ES-I3 (cell line): ENCODE measurements at regions not wholly inside any gene's neighbourhood (a gene's known extent, or its start where the extent isn't known, plus 50 kb on each side); places are given as distances from the start of the nearest gene placed in this dataset.

Experiments used
- H3K36me3 ChIP-seq: 2 replicates; pipeline ENCODE4 v1.6.1; 2013; ENCODE audit warnings: mild to moderate bottlenecking, low read length, control low read depth, moderate library complexity; ENCODE audit not compliant: insufficient read depth
- H3K4me1 ChIP-seq: 2 replicates; pipeline ENCODE4 v1.6.1; 2013; ENCODE audit warnings: mild to moderate bottlenecking, control low read depth, low read length; ENCODE audit not compliant: insufficient read depth
- H3K9ac ChIP-seq: 2 replicates; pipeline ENCODE4 v1.6.1; 2013; ENCODE audit warnings: low read depth, mild to moderate bottlenecking, low read length, moderate library complexity
- H3K9me3 ChIP-seq: 2 replicates; pipeline ENCODE4 v1.6.1; 2013; ENCODE audit warnings: mild to moderate bottlenecking, low read length, moderate library complexity; ENCODE audit not compliant: control insufficient read depth, insufficient read depth

GRCh38 chr20:58109126-58109880 lies 119.2 kb downstream of the ANKRD60 start:
- Histone ChIP-seq H3K9ac (no peak overlapping the region), H3K9me3 (no peaks in the 10 kb centered on the region; the same call in 1 of the 2 replicates), H3K36me3 (no peaks in the 10 kb centered on the region), H3K4me1 (no peaks in the 10 kb centered on the region)

GRCh38 chr20:58107533-58107932 lies 120.9 kb downstream of the ANKRD60 start:
- H3K4me1 ChIP-seq, result no peaks in the 10 kb centered on the region
- no peaks in the 10 kb centered on the region for H3K36me3 ChIP-seq
- no peaks in the 10 kb centered on the region; the same call in 1 of the 2 replicates for H3K9me3 ChIP-seq
- no peak overlapping the region for H3K9ac ChIP-seq

GRCh38 chr20:58106143-58106750 lies 122.2 kb downstream of the ANKRD60 start:
- Histone ChIP-seq H3K9me3 (no peaks in the 10 kb centered on the region; the same call in 1 of the 2 replicates), H3K4me1 (no peaks in the 10 kb centered on the region), H3K36me3 (no peaks in the 10 kb centered on the region), H3K9ac (no peak overlapping the region)

- Histone ChIP-seq H3K9ac (no peak overlapping the region), H3K4me1 (no peaks in the 10 kb centered on the region), H3K36me3 (no peaks in the 10 kb centered on the region), H3K9me3 (no peaks in the 10 kb centered on the region)
Observed at GRCh38 chr20:58103961-58104360, 124.5 kb downstream of the ANKRD60 start.

- Histone ChIP-seq H3K4me1 (no peaks in the 10 kb centered on the region), H3K9me3 (no peaks in the 10 kb centered on the region), H3K9ac (no peak overlapping the region)
Observed at GRCh38 chr20:58103517-58103904, 124.9 kb downstream of the ANKRD60 start.

GRCh38 chr20:58102744-58103516 lies 125.5 kb downstream of the ANKRD60 start:
- no peaks in the 10 kb centered on the region for H3K36me3 ChIP-seq
- no peaks in the 10 kb centered on the region for H3K4me1 ChIP-seq
- H3K9ac ChIP-seq, result no peak overlapping the region
- no peaks in the 10 kb centered on the region for H3K9me3 ChIP-seq

More at GRCh38 chr20:58103517-58103904, 124.9 kb downstream of the ANKRD60 start:
- no peaks in the 10 kb centered on the region for H3K36me3 ChIP-seq

GRCh38 chr20:58102261-58102660 lies 126.2 kb downstream of the ANKRD60 start:
- no peaks in the 10 kb centered on the region for H3K4me1 ChIP-seq
- no peaks in the 10 kb centered on the region for H3K9me3 ChIP-seq
- no peak overlapping the region for H3K9ac ChIP-seq
- H3K36me3 ChIP-seq, result no peaks in the 10 kb centered on the region

- no peaks in the 10 kb centered on the region for H3K9me3 ChIP-seq
- H3K9ac ChIP-seq, result no peak overlapping the region
- H3K4me1 ChIP-seq, result no peaks in the 10 kb centered on the region
- no peaks in the 10 kb centered on the region for H3K36me3 ChIP-seq
Observed at GRCh38 chr20:58100731-58101356, 127.6 kb downstream of the ANKRD60 start.

- Histone ChIP-seq H3K4me1 (no peaks in the 10 kb centered on the region), H3K9me3 (no peaks in the 10 kb centered on the region), H3K9ac (no peak overlapping the region), H3K36me3 (no peaks in the 10 kb centered on the region)
Observed at GRCh38 chr20:58099956-58100730, 128.3 kb downstream of the ANKRD60 start.

- Histone ChIP-seq H3K36me3 (no peaks in the 10 kb centered on the region), H3K9me3 (no peaks in the 10 kb centered on the region), H3K4me1 (no peaks in the 10 kb centered on the region), H3K9ac (no peak overlapping the region)
Observed at GRCh38 chr20:58099291-58099935, 129.0 kb downstream of the ANKRD60 start.

- no peak overlapping the region for H3K9ac ChIP-seq
Observed at GRCh38 chr20:58098571-58098970, 129.9 kb downstream of the ANKRD60 start.

GRCh38 chr20:58097943-58098342 lies 130.5 kb downstream of the ANKRD60 start:
- Histone ChIP-seq H3K36me3 (no peaks in the 10 kb centered on the region), H3K4me1 (no peaks in the 10 kb centered on the region), H3K9me3 (no peaks in the 10 kb centered on the region), H3K9ac (no peak overlapping the region)

More at GRCh38 chr20:58098571-58098970, 129.9 kb downstream of the ANKRD60 start:
- H3K36me3 ChIP-seq, result no peaks in the 10 kb centered on the region
- no peaks in the 10 kb centered on the region for H3K9me3 ChIP-seq
- H3K4me1 ChIP-seq, result no peaks in the 10 kb centered on the region

GRCh38 chr20:58097429-58097828 lies 131.0 kb downstream of the ANKRD60 start:
- Histone ChIP-seq H3K9ac (no peak overlapping the region), H3K36me3 (no peaks in the 10 kb centered on the region), H3K9me3 (no peaks in the 10 kb centered on the region), H3K4me1 (no peaks in the 10 kb centered on the region)
